ENCODE measurements at regions not wholly inside any gene's neighbourhood (a gene's known extent, or its start where the extent isn't known, plus 50 kb on each side); places are given as distances from the start of the nearest gene placed in this dataset.

DNA sequence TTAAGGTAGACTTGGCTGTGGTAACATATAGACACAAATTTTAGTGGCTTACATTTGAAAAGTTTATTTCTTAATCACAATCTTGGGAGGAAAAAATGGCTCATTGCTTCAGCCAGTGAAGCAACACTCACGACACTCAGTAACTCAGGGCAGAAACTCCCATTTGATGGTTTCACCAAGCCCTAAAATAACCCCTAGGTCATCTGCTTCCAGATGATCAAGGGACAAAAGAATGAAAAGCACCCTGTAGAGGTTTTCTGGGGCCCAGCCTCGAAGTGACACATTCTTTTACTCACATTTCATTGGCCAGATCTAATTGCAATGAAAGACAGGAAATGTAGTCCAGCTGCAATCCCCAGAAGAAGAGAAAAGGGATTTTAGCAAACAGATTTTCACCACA lies 275.9 kb downstream of the TMX3 start:
- ATAC-seq, result peak; percentile 80
- WGBS, 2 donors (ENCODE audit: low coverage in 1 of 2), result 20 to 32% methylated on average over 1 to 2 of the region's 2 CpGs
- Histone ChIP-seq H3K4me1 (no peaks in the 10 kb centered on the region), H3K9me3 (no peaks in the 10 kb centered on the region), H3K36me3 (no peaks in the 10 kb centered on the region), H3K4me3 (no peak overlapping the region), H3K27me3 (no peaks in the 10 kb centered on the region), H3K27ac (peak overlapping the region in 2 of 4 donors; percentile 16 to 46)
- TF ChIP-seq POLR2A (IDR thresholded peaks at IDR 0.05) (no peak), EP300 (IDR thresholded peaks at IDR 0.05) (no peak)

DNA sequence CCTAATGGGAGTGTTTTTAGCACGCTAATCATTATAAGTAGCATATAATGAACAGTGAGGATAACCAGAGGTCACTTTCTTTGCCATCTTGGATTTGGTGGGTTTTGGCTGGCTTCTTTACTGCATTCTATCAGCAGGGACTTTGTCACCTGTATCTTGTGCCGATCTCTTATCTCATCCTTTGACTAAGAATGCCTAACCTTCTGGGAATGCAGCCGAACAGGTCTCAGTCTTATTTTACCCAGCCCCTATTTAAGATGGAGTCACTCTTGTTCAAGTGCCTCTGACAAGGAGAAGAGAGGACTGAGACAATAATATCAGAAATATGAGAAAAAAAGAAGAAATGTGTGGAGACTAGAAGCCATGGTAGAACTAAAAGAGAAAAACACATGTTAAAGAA lies 276.4 kb downstream of the TMX3 start:
- H3K4me3 ChIP-seq, result no peak overlapping the region
- H3K27me3 ChIP-seq, result no peaks in the 10 kb centered on the region
- no peak for ATAC-seq
- no peaks in the 10 kb centered on the region for H3K9me3 ChIP-seq
- no peaks in the 10 kb centered on the region for H3K36me3 ChIP-seq
- peak overlapping the region in 2 of 4 donors; percentile 16 to 46 for H3K27ac ChIP-seq
- TF ChIP-seq EP300 (IDR thresholded peaks at IDR 0.05) (no peak), POLR2AphosphoS5 (IDR thresholded peaks at IDR 0.05) (no peak), POLR2A (IDR thresholded peaks at IDR 0.05) (no peak)
- TF ChIP-seq, protein P1, sequence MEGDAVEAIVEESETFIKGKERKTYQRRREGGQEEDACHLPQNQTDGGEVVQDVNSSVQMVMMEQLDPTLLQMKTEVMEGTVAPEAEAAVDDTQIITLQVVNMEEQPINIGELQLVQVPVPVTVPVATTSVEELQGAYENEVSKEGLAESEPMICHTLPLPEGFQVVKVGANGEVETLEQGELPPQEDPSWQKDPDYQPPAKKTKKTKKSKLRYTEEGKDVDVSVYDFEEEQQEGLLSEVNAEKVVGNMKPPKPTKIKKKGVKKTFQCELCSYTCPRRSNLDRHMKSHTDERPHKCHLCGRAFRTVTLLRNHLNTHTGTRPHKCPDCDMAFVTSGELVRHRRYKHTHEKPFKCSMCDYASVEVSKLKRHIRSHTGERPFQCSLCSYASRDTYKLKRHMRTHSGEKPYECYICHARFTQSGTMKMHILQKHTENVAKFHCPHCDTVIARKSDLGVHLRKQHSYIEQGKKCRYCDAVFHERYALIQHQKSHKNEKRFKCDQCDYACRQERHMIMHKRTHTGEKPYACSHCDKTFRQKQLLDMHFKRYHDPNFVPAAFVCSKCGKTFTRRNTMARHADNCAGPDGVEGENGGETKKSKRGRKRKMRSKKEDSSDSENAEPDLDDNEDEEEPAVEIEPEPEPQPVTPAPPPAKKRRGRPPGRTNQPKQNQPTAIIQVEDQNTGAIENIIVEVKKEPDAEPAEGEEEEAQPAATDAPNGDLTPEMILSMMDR (IDR thresholded peaks at IDR 0.05), result no peak
- no peaks in the 10 kb centered on the region for H3K4me1 ChIP-seq
- WGBS, 2 donors (ENCODE audit: low coverage in 1 of 2), result 92 to 94% methylated on average over 2 to 3 of the region's 3 CpGs

DNA sequence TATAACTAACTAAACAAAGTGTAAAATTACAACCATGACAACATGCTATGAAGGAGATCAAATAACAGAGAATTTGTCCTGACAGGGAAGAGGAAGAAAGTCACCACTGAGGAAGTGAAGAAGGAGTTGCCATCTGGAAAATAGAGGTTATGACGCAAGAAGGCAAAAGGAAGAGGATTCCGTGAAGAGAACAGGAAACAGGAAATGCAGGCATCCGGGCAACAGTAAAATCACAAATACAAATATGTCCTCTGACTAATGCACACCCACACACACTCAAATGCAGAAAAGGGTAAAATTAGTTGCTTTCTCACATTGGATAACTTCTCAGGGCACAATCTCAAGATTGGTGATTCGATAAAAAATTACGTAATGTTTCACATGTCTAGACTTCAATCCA lies 278.4 kb downstream of the TMX3 start:
- Histone ChIP-seq H3K27ac (no peak overlapping the region), H3K4me3 (no peak overlapping the region), H3K9me3 (no peaks in the 10 kb centered on the region), H3K36me3 (no peaks in the 10 kb centered on the region), H3K27me3 (no peaks in the 10 kb centered on the region), H3K4me1 (no peaks in the 10 kb centered on the region)
- TF ChIP-seq POLR2AphosphoS5 (IDR thresholded peaks at IDR 0.05) (no peak), EP300 (IDR thresholded peaks at IDR 0.05) (no peak)
- 69 to 78% methylated on average over 5 of the region's 5 CpGs for WGBS, 2 donors (ENCODE audit: low coverage in 1 of 2)
- ATAC-seq, result no peak

DNA sequence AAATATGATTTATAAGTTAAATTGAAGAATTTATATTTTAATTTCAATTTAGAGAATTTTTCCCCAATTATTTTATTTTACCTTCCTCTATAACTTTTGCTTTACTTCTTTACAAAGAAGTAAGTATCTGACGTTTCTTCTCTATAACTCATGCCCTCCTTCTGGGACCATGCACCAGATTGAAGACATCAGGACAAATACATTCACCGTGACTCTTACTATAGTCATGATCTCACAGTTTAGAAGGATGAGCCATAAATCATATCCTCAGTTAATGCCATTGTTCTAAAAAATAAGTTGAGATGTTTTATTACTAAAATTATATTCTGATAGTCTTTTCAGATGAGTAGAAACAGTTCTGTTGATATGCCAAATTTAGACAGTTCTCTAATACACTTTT lies 279.3 kb downstream of the TMX3 start:
- Histone ChIP-seq H3K36me3 (no peaks in the 10 kb centered on the region), H3K4me1 (no peaks in the 10 kb centered on the region), H3K27ac (no peak overlapping the region), H3K9me3 (no peaks in the 10 kb centered on the region), H3K27me3 (no peaks in the 10 kb centered on the region), H3K4me3 (no peak overlapping the region)
- TF ChIP-seq EP300 (IDR thresholded peaks at IDR 0.05), result no peak
- ATAC-seq, result no peak
- WGBS, 2 donors (ENCODE audit: low coverage in 1 of 2), result 46 to 70% methylated on average over 2 of the region's 2 CpGs

DNA sequence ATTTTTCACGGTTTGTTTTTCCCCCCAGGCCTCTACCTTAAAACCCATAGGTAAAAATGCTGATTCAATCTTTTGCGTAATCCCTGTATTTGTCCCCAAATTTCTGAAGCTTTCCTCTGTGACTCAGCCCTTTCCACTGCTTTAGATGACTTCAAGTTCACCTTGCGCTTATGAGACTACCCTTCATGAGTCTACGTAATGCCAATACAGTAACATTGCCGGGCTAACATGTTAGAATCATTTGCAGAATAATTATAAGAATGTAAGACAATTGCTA lies 283.0 kb downstream of the TMX3 start:
- TF ChIP-seq POLR2AphosphoS5 (IDR thresholded peaks at IDR 0.05), result no peak
- no peak for TF ChIP-seq EP300 (IDR thresholded peaks at IDR 0.05)
- TF ChIP-seq, protein P1 (IDR thresholded peaks at IDR 0.05), result no peak
- no peak for TF ChIP-seq POLR2A (IDR thresholded peaks at IDR 0.05)
- no peaks in the 10 kb centered on the region for H3K27me3 ChIP-seq
- 90 to 98% methylated on average over 5 of the region's 5 CpGs for WGBS, 2 donors (ENCODE audit: low coverage in 1 of 2)

DNA sequence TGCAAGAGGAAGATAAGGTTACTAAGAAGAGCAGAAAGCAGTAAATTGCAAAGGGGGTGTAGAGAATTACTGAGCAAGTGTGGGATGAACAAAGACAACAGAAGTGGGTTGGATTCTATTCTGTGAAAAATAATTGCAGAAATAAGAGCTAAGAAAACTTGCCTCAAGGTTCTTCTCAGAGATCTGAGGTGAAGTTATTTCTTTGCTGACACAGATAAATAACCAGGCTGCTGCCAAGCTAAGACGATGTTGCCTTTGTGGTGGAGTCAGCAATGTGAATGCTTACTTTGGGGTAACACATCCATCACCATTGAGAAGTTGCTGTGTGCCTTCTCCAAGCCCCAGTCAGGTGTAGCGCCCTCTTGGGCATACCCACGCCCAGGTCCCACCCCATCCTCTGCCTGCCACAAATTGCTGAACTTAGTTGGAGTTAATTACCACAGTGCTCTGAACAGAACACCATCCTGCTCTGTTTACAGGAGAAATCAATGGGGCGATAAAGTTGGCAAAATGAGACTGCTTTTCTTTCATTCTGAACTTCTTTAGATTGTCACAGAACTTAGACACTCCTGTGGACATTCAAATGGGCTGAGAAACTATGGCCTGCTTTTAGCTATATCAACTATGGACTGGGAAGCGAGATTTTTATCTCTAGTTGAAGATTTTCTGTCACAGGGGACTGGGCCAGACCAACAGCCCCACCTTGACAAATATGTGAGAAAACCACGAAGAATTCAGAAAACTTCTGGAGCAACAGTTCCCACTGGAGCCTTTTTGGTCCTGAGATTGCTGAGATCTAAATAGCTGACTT lies 283.6 kb downstream of the TMX3 start:
- Histone ChIP-seq H3K27ac (no peak overlapping the region), H3K36me3 (no peaks in the 10 kb centered on the region), H3K9me3 (no peaks in the 10 kb centered on the region), H3K27me3 (no peaks in the 10 kb centered on the region), H3K4me1 (no peaks in the 10 kb centered on the region), H3K4me3 (no peak overlapping the region)
- no peak for ATAC-seq
- 77 to 94% methylated on average over 2 to 6 of the region's 6 CpGs for WGBS, 2 donors (ENCODE audit: low coverage in 1 of 2)
- TF ChIP-seq, protein P1 (IDR thresholded peaks at IDR 0.05), result no peak
- TF ChIP-seq POLR2AphosphoS5 (IDR thresholded peaks at IDR 0.05) (no peak), POLR2A (IDR thresholded peaks at IDR 0.05) (no peak), EP300 (IDR thresholded peaks at IDR 0.05) (no peak)

More for the DNA sequence above, 283.0 kb downstream of the TMX3 start:
- no peak overlapping the region for H3K27ac ChIP-seq
- H3K36me3 ChIP-seq, result no peaks in the 10 kb centered on the region
- no peaks in the 10 kb centered on the region for H3K9me3 ChIP-seq
- no peaks in the 10 kb centered on the region for H3K4me1 ChIP-seq
- H3K4me3 ChIP-seq, result no peak overlapping the region
- no peak for ATAC-seq
